DOHH2 (cell line): ENCODE measurements at regions not wholly inside any gene's neighbourhood (a gene's known extent, or its start where the extent isn't known, plus 50 kb on each side); places are given as distances from the start of the nearest gene placed in this dataset.

Experiments
- CTCF ChIP-seq: fragments of 200-600 bp; sonication (generic); IDR thresholded peaks from one replicate; pipeline ENCODE4 v1.5.1; 2014; ENCODE audit warnings: antibody characterized with exemption, mild to moderate bottlenecking, low read depth, low read length; ENCODE audit not compliant: poor library complexity, severe bottlenecking
- EZH2phosphoT487 ChIP-seq: fragments of 200-600 bp; sonication (generic); IDR thresholded peaks from 2 replicates; pipeline ENCODE4 v1.6.1; 2017; ENCODE audit warnings: borderline replicate concordance, mild to moderate bottlenecking, antibody characterized with exemption, low read length, moderate library complexity, mixed read lengths

- no peak for TF ChIP-seq CTCF
- TF ChIP-seq EZH2phosphoT487 = no peak
These were observed 104.5 kb upstream of the SFSWAP start for GRCh38 chr12:131606218-131606901.
